ENCODE measurements at regions not wholly inside any gene's neighbourhood (a gene's known extent, or its start where the extent isn't known, plus 50 kb on each side); places are given as distances from the start of the nearest gene placed in this dataset.
A peak's percentile ranks its signal among the peaks of the same experiment; 100 is the strongest.

DNA sequence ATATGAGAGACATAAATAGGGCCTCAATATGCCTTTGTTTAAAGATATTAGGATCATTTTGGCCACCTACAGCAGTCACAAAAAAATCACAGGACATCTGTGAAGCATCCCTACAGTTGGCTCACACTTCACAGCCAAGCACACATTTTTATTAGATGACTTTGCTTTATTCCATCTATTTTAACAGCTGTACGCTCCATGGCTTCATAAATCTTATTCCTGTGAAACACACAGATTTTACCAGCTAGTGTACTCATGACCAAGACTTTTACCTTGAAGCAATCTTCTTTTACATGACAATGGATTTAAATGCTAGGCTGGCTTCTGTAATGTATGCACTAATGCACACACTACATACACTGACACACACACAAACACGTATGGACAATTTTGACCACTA, 254.8 kb upstream of the PITRM1 start:
- Histone ChIP-seq H3K9ac (ENCODE audit: insufficient read depth, low read length) (no peak overlapping the region), H3K27me3 (ENCODE audit: control insufficient read depth, insufficient read depth, low read length) (no peaks in the 10 kb centered on the region), H3K9me3 (ENCODE audit: control insufficient read depth, insufficient read depth, low read depth, low read length) (no peaks in the 10 kb centered on the region), H3K4me3 (replicated peaks in 1 of 4; ENCODE audit: control extremely low read depth in 1 of 4, insufficient read depth in 1 of 4, low read depth in 3 of 4, low read length in 4 of 4) (no peak overlapping the region), H3K36me3 (ENCODE audit: control insufficient read depth, insufficient read depth, low read length) (no peaks in the 10 kb centered on the region), H3K4me1 (ENCODE audit: control insufficient read depth, extremely low read depth, insufficient read depth, low read length) (peaks cover 18% of the 10 kb centered on the region), H3K4me2 (ENCODE audit: extremely low read depth, insufficient read depth, low read length) (no peak overlapping the region), H3K27ac (ENCODE audit: insufficient read depth, low read length) (no peak overlapping the region), H2AFZ (ENCODE audit: low read length) (no peak overlapping the region), H4K20me1 (ENCODE audit: control insufficient read depth, extremely low read depth, insufficient read depth, low read length) (no peaks in the 10 kb centered on the region), H3K79me2 (ENCODE audit: control insufficient read depth, insufficient read depth, low read length) (no peaks in the 10 kb centered on the region)
- DNase-seq (ENCODE audit: low read depth in 2 of 2) = peak; percentile 28 to 53
- no peak for TF ChIP-seq CTCF (conservative IDR thresholded peaks at IDR 0.05 in 1 of 2, IDR thresholded peaks at IDR 0.05 in 1 of 2; ENCODE audit: low read depth in 1 of 2, low read length in 2 of 2)
- TF ChIP-seq EZH2 (IDR thresholded peaks at IDR 0.05; ENCODE audit: low read length, missing control alignments) = no peak

DNA sequence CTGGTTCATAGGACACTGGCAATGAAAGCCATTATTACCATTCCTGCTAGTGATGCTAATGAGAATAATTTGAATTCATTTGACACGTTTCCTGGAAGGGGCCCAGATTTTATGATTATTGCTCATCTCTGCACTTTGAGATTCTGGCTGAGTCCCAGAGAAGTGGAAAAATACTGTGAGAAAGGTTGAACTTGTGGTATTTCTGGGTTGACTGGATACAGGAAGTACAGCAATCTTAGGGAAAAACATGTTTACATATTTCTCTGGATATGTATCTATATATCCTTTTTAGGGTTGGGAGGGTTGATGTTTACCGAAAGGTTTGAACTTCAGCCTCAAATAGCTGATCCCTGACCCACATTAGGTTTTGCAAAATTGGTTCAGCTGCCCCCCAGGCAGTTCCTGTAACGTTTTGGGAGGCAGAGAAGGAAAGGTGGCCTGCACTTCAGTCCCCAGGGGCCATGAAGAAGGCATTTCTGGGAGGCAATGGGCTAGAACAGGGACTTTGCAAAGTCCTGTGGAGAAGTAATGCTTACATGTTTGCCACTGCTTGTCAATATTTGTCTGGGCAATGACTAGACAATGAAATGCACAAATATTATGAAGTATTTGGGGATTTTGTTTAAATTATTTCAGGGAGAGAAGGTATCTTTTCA, 253.7 kb upstream of the PITRM1 start:
- H3K4me1 ChIP-seq (ENCODE audit: control insufficient read depth, extremely low read depth, insufficient read depth, low read length) = peaks cover 18% of the 10 kb centered on the region

GRCh38 chr10:3425716-3426115, 253.1 kb upstream of the PITRM1 start:
- no peaks in the 10 kb centered on the region for H4K20me1 ChIP-seq (ENCODE audit: control insufficient read depth, extremely low read depth, insufficient read depth, low read length)
- H3K9ac ChIP-seq (ENCODE audit: insufficient read depth, low read length) = no peak overlapping the region
- H3K27ac ChIP-seq (ENCODE audit: insufficient read depth, low read length) = peak overlapping the region; percentile 44
- no peak overlapping the region for H3K4me2 ChIP-seq (ENCODE audit: extremely low read depth, insufficient read depth, low read length)
- H3K79me2 ChIP-seq (ENCODE audit: control insufficient read depth, insufficient read depth, low read length) = no peaks in the 10 kb centered on the region
- H2AFZ ChIP-seq (ENCODE audit: low read length) = no peak overlapping the region
- no peaks in the 10 kb centered on the region for H3K27me3 ChIP-seq (ENCODE audit: control insufficient read depth, insufficient read depth, low read length)
- no peak overlapping the region for H3K4me3 ChIP-seq (replicated peaks in 1 of 4; ENCODE audit: control extremely low read depth in 1 of 4, insufficient read depth in 1 of 4, low read depth in 3 of 4, low read length in 4 of 4)
- no peaks in the 10 kb centered on the region for H3K9me3 ChIP-seq (ENCODE audit: control insufficient read depth, insufficient read depth, low read depth, low read length)
- no peaks in the 10 kb centered on the region for H3K36me3 ChIP-seq (ENCODE audit: control insufficient read depth, insufficient read depth, low read length)
- no peak for DNase-seq (ENCODE audit: low read depth in 2 of 2)
- H3K4me1 ChIP-seq (ENCODE audit: control insufficient read depth, extremely low read depth, insufficient read depth, low read length) = peaks cover 18% of the 10 kb centered on the region
- TF ChIP-seq EZH2 (IDR thresholded peaks at IDR 0.05; ENCODE audit: low read length, missing control alignments) = no peak
- no peak for TF ChIP-seq CTCF (conservative IDR thresholded peaks at IDR 0.05 in 1 of 2, IDR thresholded peaks at IDR 0.05 in 1 of 2; ENCODE audit: low read depth in 1 of 2, low read length in 2 of 2)

More for the DNA sequence above, 253.7 kb upstream of the PITRM1 start:
- H3K4me3 ChIP-seq (replicated peaks in 1 of 4; ENCODE audit: control extremely low read depth in 1 of 4, insufficient read depth in 1 of 4, low read depth in 3 of 4, low read length in 4 of 4) = no peak overlapping the region
- H3K79me2 ChIP-seq (ENCODE audit: control insufficient read depth, insufficient read depth, low read length) = no peaks in the 10 kb centered on the region
- no peaks in the 10 kb centered on the region for H3K27me3 ChIP-seq (ENCODE audit: control insufficient read depth, insufficient read depth, low read length)
- H3K36me3 ChIP-seq (ENCODE audit: control insufficient read depth, insufficient read depth, low read length) = no peaks in the 10 kb centered on the region
- H2AFZ ChIP-seq (ENCODE audit: low read length) = no peak overlapping the region
- peak overlapping the region; percentile 47 for H3K27ac ChIP-seq (ENCODE audit: insufficient read depth, low read length)
- peak; percentile 79 to 89 for DNase-seq (ENCODE audit: low read depth in 2 of 2)
- no peak for TF ChIP-seq EZH2 (IDR thresholded peaks at IDR 0.05; ENCODE audit: low read length, missing control alignments)
- no peak for TF ChIP-seq CTCF (conservative IDR thresholded peaks at IDR 0.05 in 1 of 2, IDR thresholded peaks at IDR 0.05 in 1 of 2; ENCODE audit: low read depth in 1 of 2, low read length in 2 of 2)
- H3K9ac ChIP-seq (ENCODE audit: insufficient read depth, low read length) = no peak overlapping the region
- H4K20me1 ChIP-seq (ENCODE audit: control insufficient read depth, extremely low read depth, insufficient read depth, low read length) = no peaks in the 10 kb centered on the region
- H3K4me2 ChIP-seq (ENCODE audit: extremely low read depth, insufficient read depth, low read length) = peak overlapping the region; percentile 29
- no peaks in the 10 kb centered on the region for H3K9me3 ChIP-seq (ENCODE audit: control insufficient read depth, insufficient read depth, low read depth, low read length)
